HFFc6 (cell line): ENCODE measurements at regions not wholly inside any gene's neighbourhood (a gene's known extent, or its start where the extent isn't known, plus 50 kb on each side); places are given as distances from the start of the nearest gene placed in this dataset.

Source experiments
- DNase-seq: peaks from one replicate; pipeline ENCODE4 v3.0.0-alpha.2; 2018
- H3K27ac Mint-ChIP-seq: 2 replicates; pipeline ENCODE4 v1.8.0; 2020; ENCODE audit warnings: mild to moderate bottlenecking, mixed read lengths
- H3K27me3 Mint-ChIP-seq: 2 replicates; pipeline ENCODE4 v1.8.0; 2021; ENCODE audit warnings: mild to moderate bottlenecking, moderate library complexity, mixed read lengths; ENCODE audit not compliant: insufficient read depth
- H3K36me3 Mint-ChIP-seq: 2 replicates; pipeline ENCODE4 v1.8.0; 2021; ENCODE audit warnings: low read depth, mixed read lengths
- H3K4me1 Mint-ChIP-seq: 2 replicates; pipeline ENCODE4 v1.8.0; 2020; ENCODE audit warnings: low read depth, mixed read lengths
- H3K4me3 Mint-ChIP-seq: 2 replicates; pipeline ENCODE4 v1.8.0; 2020; ENCODE audit warnings: mild to moderate bottlenecking, moderate library complexity, mixed read lengths
- H3K9me3 Mint-ChIP-seq: 2 replicates; pipeline ENCODE4 v1.8.0; 2020; ENCODE audit warnings: mild to moderate bottlenecking, mixed read lengths
- CTCF ChIP-seq: fragments of 200-600 bp; sonication (generic); IDR thresholded peaks from 2 replicates; pipeline ENCODE4 v1.5.0; 2021; ENCODE audit warnings: antibody characterized with exemption, mild to moderate bottlenecking

DNA sequence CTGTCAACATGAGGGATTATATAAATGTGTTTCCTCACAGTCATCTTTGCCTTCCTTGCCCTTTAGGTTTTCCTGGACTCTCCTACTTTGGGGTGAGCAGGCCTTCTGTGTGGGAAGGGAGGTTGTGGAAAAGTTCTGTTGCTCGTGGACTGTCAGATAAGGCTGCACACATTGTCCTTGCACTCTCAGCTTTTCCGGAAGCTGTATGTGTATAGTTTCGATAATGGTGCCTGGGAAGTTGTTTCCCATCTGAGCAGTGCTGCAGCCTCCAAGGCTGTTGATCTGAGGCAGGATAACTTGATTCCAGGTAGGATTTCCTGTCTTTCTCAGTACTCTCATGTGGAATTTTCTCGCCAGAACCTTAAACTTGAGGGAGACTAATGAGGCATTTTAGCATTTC is 297.8 kb upstream of the AZI2 start:
- no peaks in the 10 kb centered on the region for H3K4me1 Mint-ChIP-seq
- no peak overlapping the region for H3K4me3 Mint-ChIP-seq
- no peaks in the 10 kb centered on the region; the same call in 1 of the 2 replicates for H3K9me3 Mint-ChIP-seq
- no peak for TF ChIP-seq CTCF
- no peak for DNase-seq
- no peaks in the 10 kb centered on the region for H3K36me3 Mint-ChIP-seq
- no peak overlapping the region for H3K27ac Mint-ChIP-seq
- H3K27me3 Mint-ChIP-seq, result peaks cover 2% of the 10 kb centered on the region; the same call in 1 of the 2 replicates

DNA sequence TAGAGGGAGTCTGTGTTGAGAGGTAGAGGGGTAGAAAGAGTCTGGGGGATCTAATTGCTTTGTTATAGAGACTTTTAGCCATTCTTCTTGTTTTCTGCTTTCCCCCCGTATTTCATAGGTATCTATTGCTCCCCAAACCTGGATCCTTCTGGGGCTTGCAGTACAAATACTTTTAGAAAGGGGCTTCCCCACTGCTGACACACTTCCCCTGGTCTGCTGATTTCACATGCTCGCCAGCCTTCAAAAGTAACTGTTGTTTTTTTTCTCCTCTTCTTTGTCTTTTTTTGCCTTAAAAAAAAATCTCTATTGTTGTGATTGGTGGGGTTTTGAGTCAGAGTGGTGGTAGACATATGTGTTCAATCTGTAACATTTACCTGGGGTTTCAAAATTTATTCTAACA is 300.6 kb upstream of the AZI2 start:
- H3K9me3 Mint-ChIP-seq, result no peaks in the 10 kb centered on the region; the same call in 1 of the 2 replicates
- peaks cover 2% of the 10 kb centered on the region; the same call in 1 of the 2 replicates for H3K27me3 Mint-ChIP-seq
- no peak for DNase-seq
- no peaks in the 10 kb centered on the region for H3K4me1 Mint-ChIP-seq
- TF ChIP-seq CTCF, result no peak
- H3K4me3 Mint-ChIP-seq, result no peak overlapping the region
- H3K36me3 Mint-ChIP-seq, result no peaks in the 10 kb centered on the region
- no peak overlapping the region for H3K27ac Mint-ChIP-seq

DNA sequence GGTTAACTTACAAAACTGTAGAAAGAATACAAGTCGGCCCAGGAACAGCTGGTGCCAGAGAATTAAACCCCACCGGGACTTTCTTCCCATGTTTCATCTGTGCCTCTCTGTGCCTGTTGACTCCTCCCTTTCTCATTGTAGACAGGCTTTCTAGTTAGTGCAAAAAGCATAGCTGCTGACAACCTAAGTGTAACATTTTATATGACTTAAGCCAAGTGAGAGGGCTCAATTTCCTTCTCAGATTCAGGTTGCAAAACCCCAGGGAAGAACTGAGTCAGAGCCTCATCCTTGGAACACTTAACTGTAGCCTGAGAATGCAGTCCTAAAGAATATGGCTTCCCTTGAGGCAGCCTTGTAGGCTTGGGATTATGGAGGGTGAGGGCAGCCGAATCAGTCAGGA is 302.5 kb upstream of the AZI2 start:
- TF ChIP-seq CTCF, result no peak
- H3K27ac Mint-ChIP-seq, result no peak overlapping the region
- DNase-seq, result no peak
- H3K36me3 Mint-ChIP-seq, result no peaks in the 10 kb centered on the region
- no peak overlapping the region for H3K4me3 Mint-ChIP-seq
- no peaks in the 10 kb centered on the region for H3K4me1 Mint-ChIP-seq
- H3K27me3 Mint-ChIP-seq, result no peaks in the 10 kb centered on the region; the same call in 1 of the 2 replicates
- no peaks in the 10 kb centered on the region; the same call in 1 of the 2 replicates for H3K9me3 Mint-ChIP-seq

GRCh38 chr3:28664123-28664522 is 315.5 kb upstream of the AZI2 start:
- Mint-ChIP-seq H3K27ac (no peak overlapping the region), H3K9me3 (no peaks in the 10 kb centered on the region), H3K36me3 (no peaks in the 10 kb centered on the region), H3K4me1 (no peaks in the 10 kb centered on the region), H3K4me3 (no peak overlapping the region), H3K27me3 (peaks cover 6% of the 10 kb centered on the region)
- no peak for TF ChIP-seq CTCF
- no peak for DNase-seq

- H3K27me3 Mint-ChIP-seq, result peaks cover 6% of the 10 kb centered on the region
- no peaks in the 10 kb centered on the region for H3K36me3 Mint-ChIP-seq
- peak; percentile 88 for TF ChIP-seq CTCF
- no peak overlapping the region for H3K4me3 Mint-ChIP-seq
- no peak overlapping the region for H3K27ac Mint-ChIP-seq
- no peaks in the 10 kb centered on the region for H3K9me3 Mint-ChIP-seq
- no peaks in the 10 kb centered on the region for H3K4me1 Mint-ChIP-seq
- peak; percentile 44 for DNase-seq
Observed at GRCh38 chr3:28667646-28668621, 319.3 kb upstream of the AZI2 start.
